WTC11 (cell line): ENCODE measurements at regions not wholly inside any gene's neighbourhood (a gene's known extent, or its start where the extent isn't known, plus 50 kb on each side); places are given as distances from the start of the nearest gene placed in this dataset.

Experiments
- ATAC-seq: fragments of 200-7000 bp; cut with Tn5 transposase; 2 replicates; pipeline ENCODE4 v1.10.0; 2021; ENCODE audit warnings: mild to moderate bottlenecking, moderate library complexity
- CTCF ChIA-PET: fragments of 300-600 bp; sonication (Branson Sonifier 250); formaldehyde crosslinking; loops from one replicate; lab custom pipeline; 2021; ENCODE audit warnings: antibody characterized with exemption; lab: Charles Lee
- POLR2A ChIA-PET: fragments of 350-600 bp; sonication (Branson Sonifier 250); formaldehyde crosslinking; loops from one replicate; lab custom pipeline; 2021; ENCODE audit warnings: antibody characterized with exemption; lab: Charles Lee
- DNase-seq: peaks from one replicate; pipeline ENCODE4 v3.0.0; 2021; ENCODE audit warnings: low spot score
- H3K27ac Mint-ChIP-seq: 2 replicates; pipeline ENCODE4 v1.8.0; 2021; ENCODE audit warnings: mixed read lengths
- H3K27me3 Mint-ChIP-seq: 2 replicates; pipeline ENCODE4 v1.8.0; 2021; ENCODE audit warnings: low read depth, mild to moderate bottlenecking, moderate library complexity, mixed read lengths
- H3K36me3 Mint-ChIP-seq: 2 replicates; pipeline ENCODE4 v1.8.0; 2021; ENCODE audit warnings: mixed read lengths
- H3K4me1 Mint-ChIP-seq: 2 replicates; pipeline ENCODE4 v1.8.0; 2022; ENCODE audit warnings: mixed read lengths
- H3K4me3 Mint-ChIP-seq: 2 replicates; pipeline ENCODE4 v1.8.0; 2021; ENCODE audit warnings: mild to moderate bottlenecking, moderate library complexity, mixed read lengths
- H3K9me3 Mint-ChIP-seq: 2 replicates; pipeline ENCODE4 v1.8.0; 2021; ENCODE audit warnings: mixed read lengths
- CREM ChIP-seq: sonication (generic); formaldehyde crosslinking; IDR thresholded peaks from 2 replicates; pipeline ENCODE4 v1.8.1; 2022; ENCODE audit warnings: mild to moderate bottlenecking, missing genetic modification reagents, moderate library complexity
- E2F1 ChIP-seq: sonication (generic); formaldehyde crosslinking; IDR thresholded peaks from 2 replicates; pipeline ENCODE4 v1.8.0; 2022; ENCODE audit warnings: mild to moderate bottlenecking, missing genetic modification reagents
- E2F5 ChIP-seq: sonication (generic); formaldehyde crosslinking; IDR thresholded peaks from 2 replicates; pipeline ENCODE4 v1.8.1; 2022; ENCODE audit warnings: mild to moderate bottlenecking, moderate library complexity, missing genetic modification reagents
- ESRRA ChIP-seq: sonication (generic); formaldehyde crosslinking; IDR thresholded peaks from 2 replicates; pipeline ENCODE4 v1.8.1; 2022; ENCODE audit warnings: mild to moderate bottlenecking, missing genetic modification reagents, borderline replicate concordance
- ETV6 ChIP-seq: sonication (generic); formaldehyde crosslinking; IDR thresholded peaks from 2 replicates; pipeline ENCODE4 v1.8.1; 2022; ENCODE audit warnings: mild to moderate bottlenecking, missing genetic modification reagents
- HMGA2 ChIP-seq: fragments of 250-450 bp; sonication (Bioruptor Pico); IDR thresholded peaks from 2 replicates; pipeline ENCODE4 v1.4.0; 2021; ENCODE audit warnings: mild to moderate bottlenecking, moderate library complexity
- IRF2 ChIP-seq: sonication (generic); formaldehyde crosslinking; IDR thresholded peaks from 2 replicates; pipeline ENCODE4 v1.8.0; 2022; ENCODE audit warnings: low read depth, missing genetic modification reagents, borderline replicate concordance
- OVOL2 ChIP-seq: fragments of 250-450 bp; sonication (Bioruptor Pico); IDR thresholded peaks from 2 replicates; pipeline ENCODE4 v1.9.0; 2021; ENCODE audit warnings: mild to moderate bottlenecking, borderline replicate concordance
- ZBTB21 ChIP-seq: sonication (generic); formaldehyde crosslinking; IDR thresholded peaks from 2 replicates; pipeline ENCODE4 v1.8.1; 2023; ENCODE audit warnings: mild to moderate bottlenecking, missing genetic modification reagents, borderline replicate concordance
- ZNF121 ChIP-seq: sonication (generic); formaldehyde crosslinking; IDR thresholded peaks from 2 replicates; pipeline ENCODE4 v1.8.0; 2023; ENCODE audit warnings: missing genetic modification reagents
- TF ChIP-seq, protein P1 (sequence below): sonication (generic); formaldehyde crosslinking; IDR thresholded peaks from 2 replicates; pipeline ENCODE4 v1.8.0; 2022; ENCODE audit warnings: missing genetic modification reagents
- TF ChIP-seq, protein P2 (sequence below): sonication (generic); formaldehyde crosslinking; IDR thresholded peaks from 2 replicates; pipeline ENCODE4 v1.8.0; 2022; ENCODE audit warnings: mild to moderate bottlenecking, missing genetic modification reagents
- TF ChIP-seq, protein P3 (sequence below): sonication (generic); formaldehyde crosslinking; IDR thresholded peaks from 2 replicates; pipeline ENCODE4 v1.8.1; 2022; ENCODE audit warnings: low read depth, mild to moderate bottlenecking, moderate library complexity, missing genetic modification reagents, borderline replicate concordance
- TF ChIP-seq, protein P4 (sequence below): fragments of 250-450 bp; sonication (Bioruptor Pico); IDR thresholded peaks from 2 replicates; pipeline ENCODE4 v1.8.0; 2021; ENCODE audit warnings: mild to moderate bottlenecking
- TF ChIP-seq, protein P5 (sequence below): sonication (generic); formaldehyde crosslinking; IDR thresholded peaks from 2 replicates; pipeline ENCODE4 v1.8.1; 2023; ENCODE audit warnings: mild to moderate bottlenecking, missing genetic modification reagents

DNA sequence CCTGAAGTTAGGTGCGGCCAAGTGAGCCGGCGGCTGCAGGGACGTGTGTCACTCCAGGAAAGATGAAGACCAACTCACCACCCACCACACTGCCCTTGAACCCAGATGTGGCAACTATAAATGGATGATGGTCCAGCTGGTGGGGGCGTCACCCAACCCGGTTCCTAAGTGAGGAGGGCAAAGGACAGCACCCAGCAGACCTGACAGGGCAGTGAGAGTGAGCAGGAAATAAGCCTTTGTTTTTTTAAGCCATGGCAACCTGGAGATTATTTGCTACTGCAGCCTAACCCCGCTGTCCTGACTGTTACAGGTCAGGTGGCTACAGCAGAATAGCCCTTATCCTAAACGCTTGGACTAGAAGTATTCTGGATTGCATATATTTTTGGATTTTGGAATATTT is 228.9 kb downstream of the CTTN start (continued):
- TF ChIP-seq, protein P1, sequence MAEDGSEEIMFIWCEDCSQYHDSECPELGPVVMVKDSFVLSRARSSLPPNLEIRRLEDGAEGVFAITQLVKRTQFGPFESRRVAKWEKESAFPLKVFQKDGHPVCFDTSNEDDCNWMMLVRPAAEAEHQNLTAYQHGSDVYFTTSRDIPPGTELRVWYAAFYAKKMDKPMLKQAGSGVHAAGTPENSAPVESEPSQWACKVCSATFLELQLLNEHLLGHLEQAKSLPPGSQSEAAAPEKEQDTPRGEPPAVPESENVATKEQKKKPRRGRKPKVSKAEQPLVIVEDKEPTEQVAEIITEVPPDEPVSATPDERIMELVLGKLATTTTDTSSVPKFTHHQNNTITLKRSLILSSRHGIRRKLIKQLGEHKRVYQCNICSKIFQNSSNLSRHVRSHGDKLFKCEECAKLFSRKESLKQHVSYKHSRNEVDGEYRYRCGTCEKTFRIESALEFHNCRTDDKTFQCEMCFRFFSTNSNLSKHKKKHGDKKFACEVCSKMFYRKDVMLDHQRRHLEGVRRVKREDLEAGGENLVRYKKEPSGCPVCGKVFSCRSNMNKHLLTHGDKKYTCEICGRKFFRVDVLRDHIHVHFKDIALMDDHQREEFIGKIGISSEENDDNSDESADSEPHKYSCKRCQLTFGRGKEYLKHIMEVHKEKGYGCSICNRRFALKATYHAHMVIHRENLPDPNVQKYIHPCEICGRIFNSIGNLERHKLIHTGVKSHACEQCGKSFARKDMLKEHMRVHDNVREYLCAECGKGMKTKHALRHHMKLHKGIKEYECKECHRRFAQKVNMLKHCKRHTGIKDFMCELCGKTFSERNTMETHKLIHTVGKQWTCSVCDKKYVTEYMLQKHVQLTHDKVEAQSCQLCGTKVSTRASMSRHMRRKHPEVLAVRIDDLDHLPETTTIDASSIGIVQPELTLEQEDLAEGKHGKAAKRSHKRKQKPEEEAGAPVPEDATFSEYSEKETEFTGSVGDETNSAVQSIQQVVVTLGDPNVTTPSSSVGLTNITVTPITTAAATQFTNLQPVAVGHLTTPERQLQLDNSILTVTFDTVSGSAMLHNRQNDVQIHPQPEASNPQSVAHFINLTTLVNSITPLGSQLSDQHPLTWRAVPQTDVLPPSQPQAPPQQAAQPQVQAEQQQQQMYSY (CRISPR knock-in tag) = no peak
- TF ChIP-seq IRF2 (CRISPR knock-in tag) = no peak
- TF ChIP-seq, protein P2, sequence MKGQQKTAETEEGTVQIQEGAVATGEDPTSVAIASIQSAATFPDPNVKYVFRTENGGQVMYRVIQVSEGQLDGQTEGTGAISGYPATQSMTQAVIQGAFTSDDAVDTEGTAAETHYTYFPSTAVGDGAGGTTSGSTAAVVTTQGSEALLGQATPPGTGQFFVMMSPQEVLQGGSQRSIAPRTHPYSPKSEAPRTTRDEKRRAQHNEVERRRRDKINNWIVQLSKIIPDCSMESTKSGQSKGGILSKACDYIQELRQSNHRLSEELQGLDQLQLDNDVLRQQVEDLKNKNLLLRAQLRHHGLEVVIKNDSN (CRISPR knock-in tag) = no peak

GRCh38 chr11:70628176-70628854 is 230.0 kb downstream of the CTTN start:
- ATAC-seq (no peak), DNase-seq (no peak)
- peaks cover 24% of the 10 kb centered on the region for H3K4me1 Mint-ChIP-seq
- no peaks in the 10 kb centered on the region for H3K9me3 Mint-ChIP-seq
- H3K4me3 Mint-ChIP-seq = no peak overlapping the region
- POLR2A ChIA-PET = interaction anchor here (0.6 kb wide), 1 partner anchor 280 kb away, joined by 3 read pairs; no protein-coding TSS in a partner anchor
- TF ChIP-seq OVOL2 (no peak), ETV6 (CRISPR knock-in tag) (no peak), HMGA2 (CRISPR knock-in tag) (no peak), ESRRA (CRISPR knock-in tag) (no peak), E2F1 (CRISPR knock-in tag) (no peak), CREM (no peak), E2F5 (CRISPR knock-in tag) (no peak), ZNF121 (CRISPR knock-in tag) (no peak), ZBTB21 (CRISPR knock-in tag) (no peak)
- TF ChIP-seq, protein P3, sequence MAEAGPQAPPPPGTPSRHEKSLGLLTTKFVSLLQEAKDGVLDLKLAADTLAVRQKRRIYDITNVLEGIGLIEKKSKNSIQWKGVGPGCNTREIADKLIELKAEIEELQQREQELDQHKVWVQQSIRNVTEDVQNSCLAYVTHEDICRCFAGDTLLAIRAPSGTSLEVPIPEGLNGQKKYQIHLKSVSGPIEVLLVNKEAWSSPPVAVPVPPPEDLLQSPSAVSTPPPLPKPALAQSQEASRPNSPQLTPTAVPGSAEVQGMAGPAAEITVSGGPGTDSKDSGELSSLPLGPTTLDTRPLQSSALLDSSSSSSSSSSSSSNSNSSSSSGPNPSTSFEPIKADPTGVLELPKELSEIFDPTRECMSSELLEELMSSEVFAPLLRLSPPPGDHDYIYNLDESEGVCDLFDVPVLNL (CRISPR knock-in tag) = no peak
- TF ChIP-seq, protein P4, sequence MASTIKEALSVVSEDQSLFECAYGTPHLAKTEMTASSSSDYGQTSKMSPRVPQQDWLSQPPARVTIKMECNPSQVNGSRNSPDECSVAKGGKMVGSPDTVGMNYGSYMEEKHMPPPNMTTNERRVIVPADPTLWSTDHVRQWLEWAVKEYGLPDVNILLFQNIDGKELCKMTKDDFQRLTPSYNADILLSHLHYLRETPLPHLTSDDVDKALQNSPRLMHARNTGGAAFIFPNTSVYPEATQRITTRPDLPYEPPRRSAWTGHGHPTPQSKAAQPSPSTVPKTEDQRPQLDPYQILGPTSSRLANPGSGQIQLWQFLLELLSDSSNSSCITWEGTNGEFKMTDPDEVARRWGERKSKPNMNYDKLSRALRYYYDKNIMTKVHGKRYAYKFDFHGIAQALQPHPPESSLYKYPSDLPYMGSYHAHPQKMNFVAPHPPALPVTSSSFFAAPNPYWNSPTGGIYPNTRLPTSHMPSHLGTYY (CRISPR knock-in tag) = no peak
- TF ChIP-seq, protein P5, sequence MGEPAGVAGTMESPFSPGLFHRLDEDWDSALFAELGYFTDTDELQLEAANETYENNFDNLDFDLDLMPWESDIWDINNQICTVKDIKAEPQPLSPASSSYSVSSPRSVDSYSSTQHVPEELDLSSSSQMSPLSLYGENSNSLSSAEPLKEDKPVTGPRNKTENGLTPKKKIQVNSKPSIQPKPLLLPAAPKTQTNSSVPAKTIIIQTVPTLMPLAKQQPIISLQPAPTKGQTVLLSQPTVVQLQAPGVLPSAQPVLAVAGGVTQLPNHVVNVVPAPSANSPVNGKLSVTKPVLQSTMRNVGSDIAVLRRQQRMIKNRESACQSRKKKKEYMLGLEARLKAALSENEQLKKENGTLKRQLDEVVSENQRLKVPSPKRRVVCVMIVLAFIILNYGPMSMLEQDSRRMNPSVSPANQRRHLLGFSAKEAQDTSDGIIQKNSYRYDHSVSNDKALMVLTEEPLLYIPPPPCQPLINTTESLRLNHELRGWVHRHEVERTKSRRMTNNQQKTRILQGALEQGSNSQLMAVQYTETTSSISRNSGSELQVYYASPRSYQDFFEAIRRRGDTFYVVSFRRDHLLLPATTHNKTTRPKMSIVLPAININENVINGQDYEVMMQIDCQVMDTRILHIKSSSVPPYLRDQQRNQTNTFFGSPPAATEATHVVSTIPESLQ (CRISPR knock-in tag) = no peak
- TF ChIP-seq, all 79 proteins: peak for 0
- H3K36me3 Mint-ChIP-seq = no peaks in the 10 kb centered on the region
- CTCF ChIA-PET = interaction anchor here (0.7 to 1.2 kb wide), 3 partner anchors 23 to 115 kb away, joined by 3 to 4 read pairs (median 3); no protein-coding TSS in a partner anchor
- no peaks in the 10 kb centered on the region for H3K27me3 Mint-ChIP-seq
- H3K27ac Mint-ChIP-seq = peak overlapping the region; percentile 86
